ENCODE measurements at regions not wholly inside any gene's neighbourhood (a gene's known extent, or its start where the extent isn't known, plus 50 kb on each side); places are given as distances from the start of the nearest gene placed in this dataset.

DNA sequence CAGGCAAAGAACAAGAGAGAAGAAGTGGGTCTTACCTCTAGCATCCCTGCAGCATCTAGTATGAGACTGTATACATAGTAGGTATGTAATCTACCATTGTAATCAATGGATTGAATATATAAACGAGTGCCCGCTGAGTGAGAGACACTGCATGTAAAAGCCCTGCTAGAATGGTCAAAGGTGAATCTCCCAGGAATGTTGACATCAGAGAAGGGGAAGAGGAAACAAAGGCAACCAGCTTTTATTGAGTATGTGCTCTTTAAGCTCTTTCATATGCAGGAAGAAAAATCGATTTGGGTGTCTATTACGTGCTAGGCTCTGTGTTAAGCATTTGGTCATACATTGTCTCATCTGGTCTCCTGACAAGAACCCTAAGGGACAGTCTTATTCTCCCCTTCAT, 91.9 kb upstream of the KLHL13 start:
- TF ChIP-seq, protein P1, sequence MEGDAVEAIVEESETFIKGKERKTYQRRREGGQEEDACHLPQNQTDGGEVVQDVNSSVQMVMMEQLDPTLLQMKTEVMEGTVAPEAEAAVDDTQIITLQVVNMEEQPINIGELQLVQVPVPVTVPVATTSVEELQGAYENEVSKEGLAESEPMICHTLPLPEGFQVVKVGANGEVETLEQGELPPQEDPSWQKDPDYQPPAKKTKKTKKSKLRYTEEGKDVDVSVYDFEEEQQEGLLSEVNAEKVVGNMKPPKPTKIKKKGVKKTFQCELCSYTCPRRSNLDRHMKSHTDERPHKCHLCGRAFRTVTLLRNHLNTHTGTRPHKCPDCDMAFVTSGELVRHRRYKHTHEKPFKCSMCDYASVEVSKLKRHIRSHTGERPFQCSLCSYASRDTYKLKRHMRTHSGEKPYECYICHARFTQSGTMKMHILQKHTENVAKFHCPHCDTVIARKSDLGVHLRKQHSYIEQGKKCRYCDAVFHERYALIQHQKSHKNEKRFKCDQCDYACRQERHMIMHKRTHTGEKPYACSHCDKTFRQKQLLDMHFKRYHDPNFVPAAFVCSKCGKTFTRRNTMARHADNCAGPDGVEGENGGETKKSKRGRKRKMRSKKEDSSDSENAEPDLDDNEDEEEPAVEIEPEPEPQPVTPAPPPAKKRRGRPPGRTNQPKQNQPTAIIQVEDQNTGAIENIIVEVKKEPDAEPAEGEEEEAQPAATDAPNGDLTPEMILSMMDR (IDR thresholded peaks at IDR 0.05 in 4 of 5, conservative IDR thresholded peaks at IDR 0.05 in 1 of 5): no peak
- TF ChIP-seq POLR2A (IDR thresholded peaks at IDR 0.05): no peak
